HG03354 (cell line): ENCODE measurements at regions not wholly inside any gene's neighbourhood (a gene's known extent, or its start where the extent isn't known, plus 50 kb on each side); places are given as distances from the start of the nearest gene placed in this dataset.

Experiments
- ATAC-seq: cut with Tn5 transposase; IDR thresholded peaks from one replicate; pipeline ENCODE4 v1.9.1; 2021; ENCODE audit warnings: mild to moderate bottlenecking; ENCODE audit not compliant: unreplicated experiment, poor library complexity, severe bottlenecking

GRCh38 chr17:36661047-36661666 lies 59.8 kb downstream of the MRM1 start:
- no peak for ATAC-seq

GRCh38 chr17:36661688-36662087 lies 60.3 kb downstream of the MRM1 start:
- no peak for ATAC-seq

- ATAC-seq: no peak
These were observed 64.0 kb downstream of the MRM1 start for GRCh38 chr17:36665417-36665816.

DNA sequence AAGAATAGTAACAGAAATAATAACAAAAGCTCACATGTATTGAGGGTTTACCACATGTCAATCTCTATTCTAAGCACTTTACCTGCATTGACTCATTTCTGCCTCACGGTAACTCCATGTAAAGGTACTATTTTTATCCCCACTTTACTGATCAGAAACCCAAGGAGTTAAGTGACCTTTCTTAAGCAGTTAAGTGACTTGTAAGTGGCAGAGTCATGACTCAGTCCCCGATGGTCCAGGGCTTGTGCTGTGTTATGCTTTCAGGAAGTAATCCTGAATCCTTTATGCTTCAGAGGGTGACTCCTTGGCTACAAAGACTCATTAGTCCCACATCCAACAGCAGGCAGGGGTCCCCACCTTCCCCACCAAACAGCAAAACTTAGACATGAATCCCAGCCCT lies 66.5 kb downstream of the MRM1 start:
- ATAC-seq: no peak

DNA sequence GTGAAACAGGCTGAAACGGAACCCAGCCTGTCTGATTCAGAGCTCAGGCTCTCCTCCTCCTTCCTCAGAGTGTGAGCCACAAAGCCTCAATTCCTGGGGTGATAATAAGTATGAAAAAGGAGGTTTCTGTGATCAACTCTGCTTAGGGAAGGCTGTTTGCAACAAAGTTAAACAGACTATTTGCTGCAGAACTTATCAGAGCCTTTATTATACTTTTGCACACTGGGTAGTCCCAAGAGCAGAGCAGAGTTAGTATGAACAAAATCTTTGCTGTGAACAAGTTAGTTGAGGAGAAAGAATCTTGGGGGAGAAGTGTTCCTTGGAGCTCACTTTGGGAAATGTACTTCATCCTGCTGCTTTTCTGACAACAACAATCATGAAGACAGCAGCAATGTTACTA lies 67.4 kb downstream of the MRM1 start:
- ATAC-seq: no peak

GRCh38 chr17:36671144-36671543 lies 69.8 kb downstream of the MRM1 start:
- ATAC-seq: no peak

- ATAC-seq: no peak
These were observed 71.1 kb downstream of the MRM1 start for GRCh38 chr17:36672403-36672918.

DNA sequence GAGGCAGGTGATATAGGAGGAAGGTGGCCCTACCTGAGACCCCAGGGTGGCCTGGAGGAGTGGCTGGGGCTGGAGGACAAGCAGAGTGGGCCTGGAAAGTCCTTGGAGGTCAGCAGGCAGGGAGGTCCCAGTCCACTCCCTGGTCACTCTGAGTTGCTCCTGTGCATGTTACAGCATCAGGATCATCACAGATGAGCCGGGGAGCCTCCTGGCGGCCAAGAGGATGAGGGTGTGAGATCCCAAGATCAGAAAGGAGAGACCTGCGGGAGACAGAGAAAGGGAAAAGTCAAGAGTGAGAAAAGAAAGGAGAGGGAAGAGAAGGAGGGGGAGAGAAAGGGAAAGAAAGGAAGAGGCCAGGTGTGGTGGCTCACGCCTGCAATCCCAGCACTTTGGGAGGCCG lies 71.7 kb downstream of the MRM1 start:
- no peak for ATAC-seq

DNA sequence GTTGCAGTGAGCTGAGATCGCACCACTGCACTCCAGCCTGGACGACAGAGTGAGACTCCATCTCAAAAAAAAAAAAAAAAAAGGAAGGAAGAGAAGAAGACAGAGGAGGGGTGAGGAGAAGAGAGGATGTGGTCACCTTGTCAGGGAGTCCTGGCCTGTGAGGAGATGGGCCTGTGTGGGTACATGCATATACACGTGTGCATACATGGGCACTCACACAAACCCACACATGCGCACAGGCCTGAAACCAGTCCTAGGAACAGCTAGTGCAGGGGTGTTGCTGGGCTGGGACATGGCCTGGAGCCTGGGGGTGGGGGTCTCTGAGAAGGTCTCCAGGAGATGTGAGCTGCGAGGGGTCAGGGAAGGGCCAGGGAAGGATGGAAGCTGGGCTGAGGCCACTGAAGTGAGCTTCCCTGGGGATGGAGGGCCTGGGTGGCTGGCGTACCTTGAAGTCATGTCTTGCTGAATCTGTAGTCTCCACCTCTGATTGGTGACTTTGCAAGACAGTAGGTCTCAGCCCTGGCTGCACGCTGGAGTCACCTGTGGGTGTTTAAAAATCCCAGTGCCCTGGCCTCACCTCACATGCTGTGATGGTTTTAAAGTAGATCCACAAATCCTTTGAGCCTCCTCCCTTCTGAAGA lies 72.4 kb downstream of the MRM1 start:
- no peak for ATAC-seq

DNA sequence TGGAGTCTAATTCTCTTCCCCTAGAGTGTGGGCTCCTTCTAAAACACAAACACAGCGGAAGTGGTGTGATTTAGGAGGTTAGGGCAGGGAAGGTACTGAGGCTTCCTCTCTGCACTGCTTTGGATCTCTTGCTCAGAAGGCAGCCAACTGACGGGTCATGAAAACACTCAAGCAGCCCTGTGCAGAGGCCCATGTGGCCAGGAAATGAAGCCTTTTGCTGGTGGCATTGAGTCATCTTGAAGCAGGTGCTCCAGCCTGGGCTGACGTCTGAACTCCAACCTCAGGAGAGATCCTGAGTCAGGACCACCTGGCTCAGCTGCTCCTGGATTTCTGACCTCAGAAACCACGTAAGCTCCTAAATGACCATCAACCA lies 72.9 kb downstream of the MRM1 start:
- ATAC-seq: no peak

DNA sequence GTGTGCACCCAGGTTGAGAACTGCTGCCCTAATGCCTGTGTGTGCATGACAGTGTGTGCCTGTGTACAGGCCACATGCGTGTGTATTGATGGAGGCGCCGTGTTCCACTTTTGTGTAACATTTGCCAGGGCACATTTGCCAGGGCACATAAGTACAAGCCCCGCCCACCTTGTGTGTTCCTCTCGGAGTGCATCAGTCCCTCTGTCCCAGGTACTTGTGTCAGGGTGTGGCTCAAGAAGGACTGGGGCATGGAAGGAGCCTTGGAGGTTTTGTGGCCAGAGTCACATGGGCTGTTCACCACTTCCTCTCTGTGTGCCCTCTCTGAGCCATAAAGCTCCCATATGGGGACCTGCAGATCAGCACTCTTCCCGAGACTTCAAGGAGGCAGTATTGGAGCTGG lies 73.9 kb downstream of the MRM1 start:
- ATAC-seq: no peak

GRCh38 chr17:36675786-36676185 lies 74.4 kb downstream of the MRM1 start:
- no peak for ATAC-seq

DNA sequence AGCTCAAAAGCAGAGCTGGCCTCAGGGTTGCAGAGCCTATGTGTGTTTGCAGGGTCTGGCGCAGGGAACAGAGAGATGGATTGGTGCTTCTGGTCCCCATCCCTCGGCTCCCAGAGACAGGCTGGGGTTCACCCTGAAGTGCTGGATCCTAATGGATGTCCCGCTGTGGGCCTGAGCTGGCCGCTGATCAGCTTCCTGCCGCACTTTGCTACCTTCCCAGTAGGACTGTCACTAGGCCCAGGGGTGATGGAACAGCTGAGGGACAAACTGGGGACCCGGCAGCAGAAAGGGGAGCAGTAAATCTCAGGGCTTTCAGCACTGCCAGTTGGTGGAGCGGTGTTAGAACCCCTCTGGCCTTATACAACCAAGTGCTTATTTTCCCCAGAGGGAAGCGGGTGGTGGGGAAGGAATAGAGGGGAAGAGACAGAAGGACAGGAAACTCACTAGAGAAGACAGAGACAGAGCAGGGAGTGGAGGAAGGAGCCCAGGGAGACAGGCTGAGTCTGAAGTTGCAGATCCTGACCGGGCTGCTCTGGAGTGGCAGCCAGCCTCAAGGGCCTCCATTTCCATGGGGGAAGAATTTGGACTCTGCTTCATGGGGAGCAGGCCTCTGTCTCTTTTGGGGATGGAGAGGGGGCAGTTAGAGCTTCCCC lies 78.6 kb downstream of the MRM1 start:
- no peak for ATAC-seq

- no peak for ATAC-seq
These were observed 79.4 kb downstream of the MRM1 start for GRCh38 chr17:36680701-36681202.

- ATAC-seq: no peak
These were observed 81.4 kb downstream of the MRM1 start for GRCh38 chr17:36682773-36683172.

DNA sequence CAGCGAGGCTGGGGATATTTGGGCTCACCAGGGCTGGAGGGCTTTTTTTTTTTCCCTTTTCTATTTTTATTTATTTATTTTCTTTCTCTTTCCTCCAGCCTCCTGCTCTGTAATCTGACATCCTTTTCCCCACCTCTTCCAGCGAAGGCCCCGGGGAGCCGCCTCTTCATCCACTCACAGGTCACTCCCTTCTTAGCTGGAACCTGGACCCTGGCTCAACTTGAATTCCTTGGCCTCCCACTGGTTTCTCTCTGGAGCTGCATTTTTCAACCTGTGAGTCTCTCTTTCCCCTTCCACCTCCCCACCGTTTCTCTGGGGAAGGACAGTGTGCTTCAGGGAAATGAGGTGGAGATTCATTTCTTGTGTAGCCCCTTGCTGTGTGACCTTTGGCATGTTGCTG lies 82.0 kb downstream of the MRM1 start:
- no peak for ATAC-seq

GRCh38 chr17:36684134-36684533 lies 82.8 kb downstream of the MRM1 start:
- no peak for ATAC-seq

GRCh38 chr17:36686123-36686669 lies 84.8 kb downstream of the MRM1 start:
- ATAC-seq: no peak

DNA sequence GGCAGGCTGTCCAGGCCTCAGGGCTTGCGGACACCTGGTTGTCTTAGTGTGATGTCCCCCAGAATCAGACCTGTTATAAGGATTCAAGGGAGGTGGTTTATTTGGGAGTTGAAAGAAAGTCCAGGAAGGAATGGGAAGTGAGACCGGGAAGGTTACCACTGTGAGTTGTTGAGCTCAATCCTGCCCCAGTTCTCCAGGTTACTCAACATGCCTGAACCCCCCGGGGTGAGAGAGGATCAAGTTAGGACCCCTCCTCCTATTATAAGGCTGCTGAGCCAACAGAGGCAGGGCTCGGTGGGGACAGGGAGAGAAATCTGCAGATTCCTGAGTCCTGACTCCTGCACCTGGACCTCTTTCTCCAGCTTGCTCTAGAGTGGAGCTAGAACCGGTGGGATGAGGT lies 86.4 kb downstream of the MRM1 start:
- no peak for ATAC-seq

DNA sequence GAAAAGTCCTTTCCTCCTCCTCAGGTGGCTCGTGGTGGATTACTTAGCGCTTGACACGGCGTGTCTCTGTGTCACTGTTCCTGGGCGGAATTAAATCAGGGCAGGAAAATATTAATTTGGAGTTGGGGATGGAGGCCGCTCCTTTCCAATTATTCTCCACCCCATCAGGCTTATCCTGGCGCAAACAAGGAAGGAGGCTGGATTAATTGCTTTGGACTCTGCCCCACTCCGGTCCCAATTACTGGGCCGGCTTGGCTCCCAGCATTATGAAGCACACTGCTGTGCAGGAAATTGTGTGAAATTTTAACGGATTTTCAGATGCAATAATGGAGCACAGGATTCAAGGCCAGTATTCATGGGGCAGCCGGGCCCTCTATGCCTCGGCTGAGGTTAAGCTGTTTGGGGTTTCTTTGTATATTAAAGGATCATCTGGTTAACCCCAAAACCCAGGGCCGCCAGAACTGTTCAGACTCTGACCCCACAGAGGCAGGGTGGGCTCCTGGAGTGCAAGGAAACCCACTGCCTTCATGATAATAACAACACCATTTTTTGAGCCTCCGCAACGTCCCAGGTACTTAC lies 87.8 kb downstream of the MRM1 start:
- no peak for ATAC-seq
